Hematopoietic multipotent progenitor cell treated with erythropoietin and hydrocortisone succinate and interleukin-3 and kit ligand, for 6 days (in vitro differentiated cells): ENCODE measurements at regions not wholly inside any gene's neighbourhood (a gene's known extent, or its start where the extent isn't known, plus 50 kb on each side); places are given as distances from the start of the nearest gene placed in this dataset.

ENCODE experiments used
- DNase-seq: peaks from one replicate; pipeline ENCODE4 v3.0.0-alpha.2; 2015

- DNase-seq: no peak
These were observed 449.9 kb upstream of the FLRT2 start for GRCh38 chr14:85079842-85080730.

- DNase-seq: no peak
These were observed 445.6 kb upstream of the FLRT2 start for GRCh38 chr14:85084344-85084743.

- DNase-seq: no peak
These were observed 444.0 kb upstream of the FLRT2 start for GRCh38 chr14:85085981-85086380.

- DNase-seq: no peak
These were observed 442.7 kb upstream of the FLRT2 start for GRCh38 chr14:85087201-85087600.

DNA sequence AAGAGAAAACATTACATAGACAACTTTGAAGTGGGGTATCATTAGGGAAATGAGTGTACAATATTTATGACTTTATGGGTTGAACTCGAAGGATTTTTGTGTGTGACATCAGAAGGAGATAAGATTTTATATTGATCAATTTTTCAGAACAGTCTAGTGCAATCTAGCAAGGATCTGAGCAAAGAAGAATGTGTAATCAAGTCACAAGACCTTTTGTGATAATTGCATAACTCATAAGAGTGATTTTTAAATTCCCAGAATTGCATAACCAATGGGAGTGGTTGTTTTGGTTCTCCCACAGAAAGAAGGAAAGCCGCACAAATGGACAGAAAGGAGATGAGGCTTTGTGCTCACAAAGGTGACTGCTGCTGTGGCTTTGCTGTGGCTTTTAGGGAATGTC, 441.8 kb upstream of the FLRT2 start:
- DNase-seq: no peak

DNA sequence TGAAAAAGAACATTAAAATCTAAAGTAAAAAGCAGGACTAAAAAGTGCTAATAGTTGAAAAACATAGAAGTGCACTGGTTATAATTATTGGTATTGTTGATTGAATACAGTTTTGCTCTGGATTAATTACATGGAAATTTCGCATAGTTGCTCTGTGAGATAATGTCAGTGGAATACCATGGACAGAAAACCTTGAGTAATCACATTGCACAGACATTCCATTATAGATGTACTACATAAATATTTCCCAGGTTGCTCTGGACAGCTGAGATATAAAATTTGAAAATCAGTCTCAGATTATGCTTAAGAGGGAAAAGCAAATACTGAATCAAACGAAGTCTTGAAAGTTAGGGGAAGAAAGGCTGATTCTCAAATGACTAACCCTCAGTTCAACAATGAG, 439.3 kb upstream of the FLRT2 start:
- DNase-seq: no peak

DNA sequence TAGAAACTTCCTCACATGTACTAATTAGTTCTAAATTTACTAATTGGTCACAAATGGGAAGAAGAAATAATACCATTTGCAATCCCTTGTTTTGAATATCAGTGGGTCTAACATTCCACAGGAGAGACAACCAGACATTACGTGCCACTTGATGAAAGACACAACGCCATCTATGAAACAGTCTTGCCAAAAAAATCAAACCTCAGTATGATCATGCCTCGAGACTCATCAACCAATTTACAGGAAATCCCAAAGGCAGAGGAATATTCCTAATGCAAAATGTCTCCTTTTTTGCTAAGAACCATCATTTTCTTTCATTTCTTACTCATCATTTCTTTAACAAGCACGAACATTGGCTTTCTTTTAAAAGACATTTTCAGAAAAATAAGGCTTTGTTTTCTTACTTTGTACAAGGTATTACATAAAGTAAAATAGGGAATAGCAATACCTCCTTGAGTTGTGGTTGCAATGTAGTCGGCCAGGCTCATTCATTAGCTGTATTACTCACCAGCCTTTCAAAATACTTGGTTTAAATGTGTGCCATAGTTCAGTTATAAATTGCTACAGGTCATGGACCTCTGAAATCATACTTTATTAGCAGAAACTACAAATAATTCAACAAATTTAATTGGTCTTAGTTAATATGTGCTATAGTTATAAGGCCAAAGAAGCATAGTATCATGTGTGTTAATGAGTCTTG, 436.2 kb upstream of the FLRT2 start:
- no peak for DNase-seq

- no peak for DNase-seq
These were observed 427.4 kb upstream of the FLRT2 start for GRCh38 chr14:85102591-85102990.

- no peak for DNase-seq
These were observed 423.4 kb upstream of the FLRT2 start for GRCh38 chr14:85106506-85106905.

DNA sequence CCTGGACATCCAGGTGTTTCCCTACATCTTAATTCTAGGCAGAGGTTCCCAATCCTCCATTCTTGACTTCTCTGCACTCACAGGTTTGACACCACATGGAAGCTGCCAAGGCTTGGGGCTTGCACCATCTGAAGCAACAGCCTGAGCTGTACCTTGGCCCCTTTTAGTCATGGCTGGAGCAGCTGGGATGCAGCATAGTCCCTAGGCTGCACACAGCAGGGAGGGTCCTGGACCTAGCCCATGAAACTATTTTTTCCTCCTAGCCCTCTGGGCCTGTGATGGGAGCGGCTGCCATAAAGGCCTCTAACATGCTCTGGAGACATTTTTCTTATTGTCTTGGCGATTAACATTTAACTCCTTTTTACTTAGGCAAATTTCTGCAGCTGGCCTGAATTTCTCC, 417.2 kb upstream of the FLRT2 start:
- no peak for DNase-seq

DNA sequence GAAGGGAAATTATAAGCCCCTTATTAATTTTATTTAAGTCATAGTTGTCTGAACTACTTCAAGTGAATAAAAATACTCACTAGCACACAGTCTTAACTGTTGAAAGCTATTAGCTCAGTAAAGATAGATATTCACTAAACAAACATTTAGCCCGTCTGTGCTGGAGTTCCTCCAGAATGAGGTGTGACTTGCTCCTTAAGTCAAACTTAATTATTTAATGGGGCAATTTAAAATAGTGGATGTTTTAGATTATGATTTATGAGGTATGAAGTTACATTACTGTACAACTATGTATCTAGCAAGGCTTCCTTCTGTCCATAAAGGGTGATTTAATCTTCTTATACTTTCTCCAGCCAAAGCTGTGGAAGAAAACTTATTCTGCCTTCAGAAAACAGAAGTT, 414.0 kb upstream of the FLRT2 start:
- no peak for DNase-seq

DNA sequence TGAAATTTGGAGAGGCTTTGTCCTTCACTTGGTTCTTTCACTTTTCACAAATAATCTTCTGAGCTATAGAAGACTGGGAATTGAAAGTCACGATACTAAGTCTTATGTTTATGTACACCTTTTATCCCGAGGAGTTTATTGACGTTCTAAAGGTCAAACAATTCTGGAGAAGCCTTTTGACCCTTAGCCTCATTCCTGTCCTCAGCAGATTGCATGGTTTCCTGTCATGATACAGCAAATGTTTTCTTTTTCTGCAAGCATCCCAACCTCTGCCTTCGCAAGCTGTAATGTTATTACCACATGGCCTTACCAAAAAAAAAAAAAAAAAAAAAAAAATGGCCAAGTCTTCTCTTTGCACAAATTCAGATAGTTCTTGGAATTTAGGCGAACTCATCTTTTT, 411.7 kb upstream of the FLRT2 start:
- DNase-seq: no peak

GRCh38 chr14:85122690-85123089, 407.3 kb upstream of the FLRT2 start:
- no peak for DNase-seq

GRCh38 chr14:85123755-85124154, 406.2 kb upstream of the FLRT2 start:
- DNase-seq: no peak

GRCh38 chr14:85124631-85125290, 405.2 kb upstream of the FLRT2 start:
- no peak for DNase-seq

DNA sequence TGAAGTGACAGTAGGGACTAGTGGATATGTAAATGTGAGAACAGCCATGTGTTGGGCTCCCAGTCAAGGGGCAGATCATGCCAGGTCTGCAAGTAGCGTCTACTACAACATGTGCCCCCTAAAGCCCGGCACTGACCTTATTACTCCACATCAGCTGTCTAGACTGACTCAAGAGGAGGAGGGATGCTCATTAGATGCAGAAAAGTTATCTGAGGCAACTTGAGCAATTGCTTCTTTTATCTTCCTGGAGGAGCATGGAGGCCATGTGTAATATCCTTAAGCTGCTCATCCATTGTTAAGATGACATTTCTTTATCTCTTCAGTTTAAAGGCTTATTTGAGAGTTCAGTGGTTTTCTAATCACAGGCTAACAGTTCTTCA, 404.7 kb upstream of the FLRT2 start:
- no peak for DNase-seq

DNA sequence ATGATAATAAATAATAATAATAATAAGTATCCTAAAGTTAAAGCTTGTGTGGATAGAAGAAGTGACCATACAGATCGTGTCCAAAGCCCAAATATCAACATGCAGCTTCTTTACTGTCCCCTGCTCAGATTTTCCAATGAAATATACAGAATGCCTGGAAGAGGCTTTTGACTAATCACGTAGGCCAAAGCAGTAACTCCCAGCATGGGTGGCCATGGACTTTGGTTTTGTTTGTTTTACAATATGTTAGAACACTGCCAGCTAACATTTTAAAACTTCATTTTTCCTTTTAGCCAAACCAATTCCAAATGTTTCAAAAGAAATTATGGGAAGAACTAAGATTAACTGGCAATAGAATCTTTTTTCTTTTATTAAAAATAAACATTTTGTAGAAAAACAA, 400.0 kb upstream of the FLRT2 start:
- DNase-seq: no peak

DNA sequence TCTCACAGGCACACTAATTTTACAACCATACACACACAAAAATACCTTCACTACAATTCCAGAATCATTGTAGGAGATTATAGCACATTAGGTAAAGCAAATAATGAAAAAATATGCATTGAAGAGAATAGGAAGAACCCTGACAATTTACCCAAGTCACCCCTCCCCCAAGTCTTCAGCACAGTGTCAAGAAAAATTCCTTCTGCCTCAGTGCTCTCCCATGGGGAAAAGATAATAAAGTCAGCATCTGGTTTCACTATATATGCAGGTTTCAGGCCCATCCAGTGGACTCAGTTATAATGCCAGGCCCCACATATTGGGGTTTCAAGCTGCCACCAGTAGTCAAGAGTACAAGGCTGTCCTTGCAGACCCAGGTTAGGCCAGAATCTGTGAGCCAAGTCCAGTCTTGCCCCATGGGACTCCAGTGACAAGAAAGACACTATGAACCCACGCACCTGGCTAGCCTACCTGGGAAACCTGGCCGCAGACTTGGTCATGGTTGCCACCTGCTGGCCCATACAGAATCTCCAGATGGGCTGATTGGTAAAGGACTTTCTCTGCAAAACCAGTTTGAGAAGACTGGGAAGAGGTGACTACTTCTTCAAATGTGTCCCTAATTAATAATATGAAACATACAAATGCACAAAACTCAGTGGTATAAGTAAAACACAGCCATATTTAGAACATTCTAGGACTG, 398.6 kb upstream of the FLRT2 start:
- no peak for DNase-seq

DNA sequence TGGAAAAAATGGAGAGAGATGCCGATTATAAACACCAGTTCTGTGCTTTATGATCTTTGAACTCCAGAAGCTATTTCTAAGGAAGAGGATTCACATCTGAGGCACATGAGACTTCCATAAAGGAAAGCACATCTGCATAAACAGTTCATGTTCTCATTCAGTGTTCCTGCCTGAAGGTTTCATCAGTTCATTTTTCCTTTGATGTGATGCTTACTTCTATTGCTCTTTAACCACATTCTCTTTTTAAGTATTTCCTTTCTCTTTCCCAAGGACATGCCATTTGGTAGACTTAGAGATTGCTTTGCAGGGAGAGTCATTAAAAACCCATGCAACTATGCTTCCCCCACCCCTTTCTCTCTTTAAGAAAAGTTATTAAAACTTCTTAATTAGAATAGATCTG, 387.0 kb upstream of the FLRT2 start:
- DNase-seq: no peak

DNA sequence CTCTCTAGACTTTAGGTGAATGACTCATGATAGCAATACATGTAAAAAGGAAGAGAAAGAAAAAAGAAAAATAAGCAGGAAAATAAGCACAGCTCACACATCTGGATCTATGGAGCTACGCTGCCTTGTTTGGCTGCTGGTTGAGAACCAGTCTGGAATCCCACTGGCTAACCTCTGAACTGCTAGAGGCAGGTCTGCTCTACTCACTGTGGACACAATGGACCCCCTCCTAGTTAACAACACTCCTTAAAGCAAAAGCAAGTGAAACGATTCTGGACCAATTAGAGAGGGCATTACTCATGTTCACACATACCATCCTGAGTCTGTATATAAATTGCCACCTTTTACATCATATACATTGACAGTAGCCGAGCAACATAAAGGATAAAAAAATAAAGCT, 383.2 kb upstream of the FLRT2 start:
- no peak for DNase-seq

- DNase-seq: no peak
These were observed 379.8 kb upstream of the FLRT2 start for GRCh38 chr14:85150166-85150565.

- DNase-seq: no peak
These were observed 375.2 kb upstream of the FLRT2 start for GRCh38 chr14:85154714-85155113.

GRCh38 chr14:85156319-85156718, 373.6 kb upstream of the FLRT2 start:
- no peak for DNase-seq
